GM21390 (cell line): ENCODE measurements at regions not wholly inside any gene's neighbourhood (a gene's known extent, or its start where the extent isn't known, plus 50 kb on each side); places are given as distances from the start of the nearest gene placed in this dataset.

Experiments
- ATAC-seq: cut with Tn5 transposase; IDR thresholded peaks from one replicate; pipeline ENCODE4 v1.9.1; 2021; ENCODE audit not compliant: unreplicated experiment

DNA sequence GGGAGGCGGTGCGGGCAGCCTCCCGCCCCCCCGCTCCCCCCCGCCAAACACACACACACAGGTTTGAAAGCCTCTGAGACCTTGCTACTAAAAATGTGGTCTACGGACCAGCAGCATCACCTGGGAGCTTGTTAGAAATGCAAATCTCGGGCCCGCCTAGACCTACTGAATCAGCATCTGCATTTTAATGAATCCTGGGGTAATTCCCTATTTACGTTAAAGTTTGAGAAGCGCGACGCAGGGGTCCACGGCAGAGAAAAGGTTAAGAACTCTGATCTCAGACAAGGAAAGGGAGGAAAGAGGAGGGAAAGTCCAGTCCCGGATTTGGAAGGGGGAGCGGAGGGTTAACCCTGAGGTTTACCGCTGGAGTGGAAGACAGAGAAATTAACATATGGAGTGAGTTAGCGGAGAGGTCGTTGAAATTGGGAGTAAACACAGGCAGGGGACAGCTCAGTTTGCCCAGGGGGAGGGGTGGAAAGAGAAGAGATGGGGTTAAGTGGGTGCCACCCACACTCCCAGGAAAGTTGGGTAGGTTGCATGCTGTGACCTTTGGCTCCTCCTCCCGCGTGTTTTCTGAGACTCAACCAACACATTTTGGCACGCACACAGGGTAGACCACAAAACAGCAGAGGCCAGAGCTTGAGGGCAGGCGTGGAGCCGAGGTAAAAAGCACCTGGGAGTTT is 483.6 kb downstream of the BCOR start:
- no peak for ATAC-seq

DNA sequence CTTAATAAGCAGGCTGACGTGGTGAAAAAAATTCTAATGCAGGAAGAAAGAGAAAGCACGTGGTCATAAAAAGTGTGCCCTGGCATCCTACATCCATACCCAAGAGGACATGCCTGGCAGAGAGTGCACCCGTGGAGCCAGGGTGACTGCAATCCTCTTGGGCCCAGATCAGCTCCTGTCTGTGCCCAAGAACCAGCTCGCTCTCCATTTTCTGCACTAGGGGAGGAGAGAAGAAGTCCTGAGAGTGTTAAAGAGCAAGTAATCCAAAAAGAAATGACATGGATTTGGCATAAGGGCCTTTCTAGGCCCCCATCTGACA is 483.1 kb downstream of the BCOR start:
- no peak for ATAC-seq

DNA sequence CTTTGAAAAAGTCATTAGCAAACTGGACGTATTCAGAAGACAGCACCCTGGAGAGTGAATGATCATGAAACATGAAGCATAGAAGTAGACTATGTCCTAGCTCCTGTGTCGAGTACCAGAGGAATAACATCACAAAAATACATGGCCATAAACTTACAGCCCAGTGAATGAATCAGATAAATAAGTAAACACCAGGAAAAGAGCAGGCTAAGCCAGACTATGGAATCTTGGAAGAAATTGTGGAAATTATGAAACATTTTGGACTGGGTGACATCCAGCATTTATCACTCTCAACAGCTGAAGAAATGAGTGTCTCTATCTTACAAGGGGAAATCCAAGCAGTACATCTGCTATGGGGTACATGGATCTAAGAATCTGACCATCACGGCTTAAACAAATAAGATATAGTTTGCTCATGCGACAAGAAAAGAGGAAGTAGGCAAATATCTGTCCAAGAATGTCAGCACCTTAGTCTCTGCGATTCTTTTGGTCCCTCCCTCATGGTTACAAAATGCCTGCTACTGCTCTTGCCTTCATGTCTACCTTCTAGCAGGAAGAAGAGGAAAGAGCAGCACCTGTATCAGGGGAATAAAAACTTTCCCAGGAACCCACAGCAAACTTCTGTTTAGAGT is 481.5 kb downstream of the BCOR start:
- peak; percentile 52 for ATAC-seq

DNA sequence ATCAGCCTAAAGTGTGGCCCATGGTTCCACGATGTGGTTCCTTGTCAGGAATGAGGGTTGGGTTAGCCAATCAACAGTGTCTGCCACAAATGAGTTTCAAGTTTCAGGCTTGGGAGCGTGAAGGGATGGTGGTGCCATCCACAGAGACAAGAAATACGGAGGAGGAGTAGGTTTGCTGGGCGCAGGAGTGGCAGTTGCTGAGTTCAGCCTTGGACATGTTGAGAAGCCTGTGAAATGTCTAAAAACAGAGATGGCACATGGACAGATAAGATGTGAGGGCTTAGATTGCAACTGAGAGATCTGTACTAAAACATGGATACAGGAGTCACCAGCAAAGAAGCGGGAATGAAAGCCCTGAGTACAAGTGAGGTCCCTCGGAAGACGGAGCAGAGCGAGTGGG is 481.0 kb downstream of the BCOR start:
- ATAC-seq: no peak

DNA sequence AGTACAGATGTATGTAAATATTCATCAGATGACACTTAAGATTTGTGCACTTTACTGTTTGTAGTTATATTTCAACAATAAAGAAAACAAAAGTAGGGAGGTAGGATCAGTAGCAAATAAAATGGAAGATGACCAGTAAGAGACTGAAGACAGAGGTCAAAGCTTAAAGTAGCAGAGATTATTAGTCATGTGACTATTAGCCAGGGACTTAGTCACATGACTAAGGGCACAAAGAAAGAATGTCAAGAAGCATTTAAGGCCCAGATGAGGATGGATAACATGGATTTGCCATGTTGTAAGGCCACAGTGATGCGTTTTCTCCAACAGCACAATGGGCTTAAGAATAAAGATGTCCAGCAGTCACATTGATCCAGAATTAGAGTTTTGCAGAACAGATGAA is 479.6 kb downstream of the BCOR start:
- no peak for ATAC-seq

DNA sequence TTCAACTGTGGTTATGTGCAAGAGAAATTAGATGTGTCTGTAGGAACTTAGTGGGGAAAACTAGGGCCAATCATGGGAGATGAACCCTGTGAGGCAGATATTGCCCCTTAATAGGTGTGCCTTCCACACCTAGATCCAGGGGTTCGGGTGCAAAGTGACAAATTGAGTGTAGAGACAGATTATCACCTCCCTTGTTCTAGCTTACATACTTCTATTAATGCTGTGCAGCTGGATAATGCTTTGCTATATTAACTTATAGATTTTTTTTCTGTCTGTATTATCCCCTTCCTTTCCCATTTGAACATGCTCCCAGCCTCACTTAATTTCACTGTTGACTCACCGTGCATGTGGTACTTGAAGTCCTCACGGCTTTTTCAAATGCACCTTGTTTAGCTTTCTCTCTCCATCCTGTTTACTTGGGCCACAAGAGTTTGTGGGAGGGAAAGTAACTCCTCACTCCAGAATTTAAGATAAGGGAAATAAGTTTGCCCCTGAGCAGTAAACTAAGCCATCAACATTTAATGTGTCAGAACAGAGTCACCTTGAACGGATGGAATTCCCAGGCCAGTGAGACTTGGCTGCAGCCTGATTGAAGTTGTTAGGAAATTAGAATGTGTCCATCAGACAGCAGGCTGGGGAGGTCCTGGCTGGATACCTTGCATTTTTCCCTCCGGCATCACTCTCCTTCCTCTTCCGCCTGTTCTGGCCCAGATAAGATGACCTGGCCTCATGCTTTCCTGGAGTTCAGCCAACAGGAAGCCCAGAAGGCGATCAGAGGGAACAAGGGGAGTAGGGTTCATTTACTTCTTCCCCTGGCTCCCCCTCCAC is 478.4 kb downstream of the BCOR start:
- no peak for ATAC-seq

DNA sequence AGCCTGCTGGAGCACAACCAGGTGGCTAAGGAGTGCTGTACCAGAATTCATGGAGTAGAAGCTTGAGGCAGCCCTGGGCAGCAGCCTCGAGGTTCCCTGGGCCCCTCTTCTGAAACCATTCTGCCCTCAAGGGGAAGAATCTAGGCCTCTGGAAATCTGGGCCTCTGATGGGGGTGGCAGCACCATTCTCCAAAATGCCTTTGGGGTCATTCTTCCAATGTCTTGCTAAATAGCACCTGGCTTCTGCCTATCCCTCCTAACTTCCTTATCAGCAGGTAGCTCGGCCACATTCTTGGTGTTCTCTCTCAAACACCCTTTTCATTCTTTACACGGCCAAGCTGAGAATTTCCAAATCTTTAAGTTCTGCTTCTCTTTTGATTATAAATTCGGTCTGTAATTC is 473.6 kb downstream of the BCOR start:
- no peak for ATAC-seq

DNA sequence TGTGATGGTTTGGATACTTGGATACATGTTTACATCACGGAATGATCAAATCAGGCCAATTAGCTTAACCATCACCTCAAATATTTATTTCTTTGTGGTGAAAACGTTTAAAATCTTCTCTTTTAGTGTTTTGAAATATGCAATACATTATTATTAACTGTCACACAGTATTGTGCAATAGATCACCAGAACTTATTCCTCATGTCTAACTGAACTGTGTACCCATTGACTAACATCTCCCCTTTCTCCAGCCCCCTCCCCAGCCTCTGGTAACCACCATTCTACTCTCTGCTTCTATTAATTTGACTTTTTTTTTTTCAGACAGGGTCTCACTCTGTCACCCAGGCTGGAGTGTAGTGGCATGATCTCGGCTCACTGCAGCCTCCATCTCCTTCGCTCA is 471.9 kb downstream of the BCOR start:
- ATAC-seq: no peak

DNA sequence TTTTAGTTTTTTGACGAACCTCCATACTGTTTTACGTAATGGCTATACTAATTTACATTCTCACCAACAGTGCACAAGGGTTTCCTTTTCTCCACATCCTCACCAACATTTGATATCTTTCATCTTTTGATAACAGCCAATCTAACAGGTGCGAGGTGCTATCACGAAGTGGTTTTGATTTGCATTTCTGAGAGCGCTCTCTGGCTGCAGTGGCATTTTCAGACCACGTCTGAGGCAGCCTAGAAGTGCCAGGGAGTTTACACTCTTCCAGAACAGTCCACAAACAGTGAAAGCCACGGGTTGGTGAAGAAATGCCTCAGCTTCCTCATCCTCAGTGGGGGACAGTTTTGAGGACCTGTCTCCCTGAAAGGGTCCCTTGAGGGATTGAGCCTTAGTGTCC is 471.0 kb downstream of the BCOR start:
- no peak for ATAC-seq

DNA sequence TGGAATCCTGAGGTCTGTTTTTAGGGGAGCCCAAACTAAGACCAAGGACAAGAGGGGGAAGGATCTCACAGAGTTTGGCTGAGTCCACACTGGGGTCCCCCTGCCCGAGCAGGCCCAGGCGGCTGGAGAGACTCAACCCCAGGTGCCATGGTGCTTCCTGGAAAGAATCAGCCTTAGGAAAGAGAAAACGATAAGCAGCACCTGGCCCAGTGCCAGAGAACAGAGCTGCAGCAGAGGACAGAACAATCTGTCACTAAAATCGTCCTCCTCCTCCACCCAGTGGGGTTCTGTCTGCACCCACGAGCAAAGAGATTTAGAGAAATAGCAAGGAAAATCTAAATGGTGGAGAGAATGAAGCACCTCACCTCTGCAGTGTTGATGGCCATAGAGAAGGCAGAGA is 470.5 kb downstream of the BCOR start:
- ATAC-seq: no peak

DNA sequence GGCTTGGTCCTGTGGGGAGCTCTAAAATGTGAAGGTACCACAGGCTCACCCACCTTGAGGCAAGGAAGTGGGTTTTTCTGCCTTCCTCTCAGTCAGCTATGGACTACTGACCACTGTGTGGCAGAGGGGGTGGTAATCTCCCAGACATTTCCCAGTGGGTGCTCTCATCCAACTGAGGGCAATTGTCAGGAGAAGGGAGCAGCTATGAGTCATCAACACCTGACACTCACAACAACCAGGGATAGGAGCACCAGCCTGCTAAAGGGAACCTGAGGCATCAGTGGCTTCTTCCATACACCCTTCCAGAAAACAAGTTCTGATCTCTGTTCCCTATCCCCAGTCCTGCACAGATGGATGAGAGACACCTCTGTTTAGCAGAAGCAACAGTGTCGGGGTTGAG is 468.8 kb downstream of the BCOR start:
- ATAC-seq: no peak

DNA sequence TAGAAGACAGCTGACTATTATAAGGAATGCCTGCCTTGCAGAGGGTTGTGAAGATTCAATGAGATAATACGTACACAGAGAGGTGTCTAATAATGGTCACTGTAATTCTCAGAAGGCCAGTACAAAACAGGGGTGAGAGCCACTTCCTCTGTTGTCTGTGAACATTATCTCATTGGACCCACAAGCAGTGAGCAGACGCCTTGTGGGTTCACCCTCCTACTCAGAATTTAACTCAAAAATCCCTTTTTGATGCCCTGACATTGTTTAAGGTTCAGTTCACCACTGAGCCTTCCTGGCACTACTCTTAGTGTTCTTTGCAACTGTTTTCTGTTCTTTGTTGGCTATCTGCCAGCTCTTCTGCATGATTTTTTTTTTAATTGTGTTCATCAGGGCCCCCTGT is 467.4 kb downstream of the BCOR start:
- no peak for ATAC-seq

DNA sequence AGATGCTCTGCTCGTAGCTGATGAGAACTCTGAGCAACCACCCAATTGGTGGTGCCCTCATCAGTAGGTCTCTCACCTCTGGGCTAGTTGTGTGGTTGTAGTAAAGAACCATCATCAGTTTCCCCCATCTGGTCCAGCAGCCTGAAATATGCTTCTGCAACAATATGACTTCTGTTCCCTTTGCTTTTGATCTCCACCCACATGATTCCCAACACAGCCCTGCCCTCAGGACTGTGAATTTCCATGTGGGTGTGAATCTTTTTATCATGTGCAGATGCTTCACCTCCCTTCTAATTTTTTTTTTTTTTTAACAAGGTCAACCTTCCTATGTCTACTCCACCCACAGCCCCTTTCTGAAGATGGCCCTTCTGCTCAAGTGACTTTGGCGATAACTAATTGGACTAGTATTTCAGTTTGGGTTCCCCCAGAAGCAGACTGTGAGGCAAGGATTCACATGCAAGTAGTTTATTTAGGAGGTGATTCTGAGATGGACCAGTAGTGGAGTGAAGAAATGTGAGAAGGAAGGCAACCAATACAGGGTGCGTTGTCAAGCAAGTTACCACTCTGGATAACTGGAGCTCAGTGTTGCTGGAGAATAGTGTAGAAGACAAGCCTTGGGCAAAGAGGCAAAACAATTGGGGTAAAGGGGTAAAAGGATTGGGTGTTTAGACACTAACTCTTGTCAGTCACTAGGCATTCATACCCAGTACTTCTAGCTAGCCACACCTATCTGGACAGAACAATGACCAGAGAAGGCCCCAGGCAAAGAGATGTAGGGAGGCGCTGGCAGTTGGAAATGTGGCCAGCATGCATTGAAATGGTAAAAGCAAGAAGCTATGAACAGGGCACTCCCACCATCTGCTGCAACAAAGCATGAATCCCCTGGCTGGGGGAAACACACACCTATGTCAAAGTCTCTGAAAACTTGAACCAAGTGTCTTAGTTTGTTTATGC is 466.2 kb downstream of the BCOR start:
- no peak for ATAC-seq

DNA sequence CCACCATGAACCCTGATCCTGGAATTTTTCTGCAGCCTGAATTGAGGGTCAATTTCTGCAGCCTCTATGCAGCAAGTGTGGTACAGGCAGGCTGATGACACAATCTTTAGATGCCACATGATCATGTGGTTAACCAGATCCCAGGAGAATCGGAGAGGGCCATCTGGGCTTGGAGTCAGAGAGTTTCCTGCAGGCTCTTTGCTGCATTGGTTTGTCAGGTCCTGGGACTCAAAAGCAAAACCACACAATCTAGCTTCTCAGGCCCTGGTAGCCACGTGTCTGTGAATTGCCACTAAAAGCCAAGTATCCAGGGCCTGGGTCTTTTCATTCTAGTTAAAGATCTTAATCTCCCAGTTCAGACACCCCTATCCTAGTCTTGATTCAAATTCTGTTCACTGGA is 464.5 kb downstream of the BCOR start:
- ATAC-seq: no peak

DNA sequence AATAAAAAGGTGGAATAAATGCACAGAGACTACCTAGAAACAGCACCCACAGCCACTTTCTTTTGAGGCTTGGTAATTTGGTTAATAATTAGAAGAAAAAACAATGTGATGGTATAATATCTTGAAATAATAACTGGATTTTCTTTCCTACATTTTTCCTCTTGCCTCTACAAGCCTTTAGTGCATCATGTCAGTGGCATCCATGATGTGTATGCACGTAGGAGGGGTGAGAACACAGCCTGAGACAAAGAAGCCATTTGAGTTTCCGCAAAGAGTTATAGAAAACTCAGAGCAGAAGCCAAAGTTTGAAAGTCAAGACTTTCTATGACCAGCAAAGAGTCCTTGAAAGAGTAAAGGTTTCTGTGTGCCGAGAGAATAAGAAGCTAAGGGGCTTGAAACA is 461.3 kb downstream of the BCOR start:
- ATAC-seq: no peak

DNA sequence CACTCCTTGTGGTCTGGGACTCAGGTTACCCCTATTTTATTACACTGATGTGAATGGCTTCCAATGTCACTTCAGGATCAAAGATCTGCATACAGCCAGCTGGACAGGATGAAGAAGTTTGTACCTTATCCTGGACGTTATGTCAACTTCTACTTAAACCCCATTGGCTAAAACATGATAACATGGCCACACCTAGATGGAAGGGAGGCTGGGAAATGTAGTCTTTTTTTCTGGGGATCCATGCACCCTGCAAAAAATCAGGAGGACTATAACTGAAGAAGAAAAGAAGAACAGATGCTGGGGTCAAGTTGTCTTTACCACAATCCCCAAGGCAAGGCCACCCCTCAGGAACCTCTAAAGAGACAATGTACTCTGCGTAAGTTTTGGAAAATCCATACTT is 459.2 kb downstream of the BCOR start:
- no peak for ATAC-seq

DNA sequence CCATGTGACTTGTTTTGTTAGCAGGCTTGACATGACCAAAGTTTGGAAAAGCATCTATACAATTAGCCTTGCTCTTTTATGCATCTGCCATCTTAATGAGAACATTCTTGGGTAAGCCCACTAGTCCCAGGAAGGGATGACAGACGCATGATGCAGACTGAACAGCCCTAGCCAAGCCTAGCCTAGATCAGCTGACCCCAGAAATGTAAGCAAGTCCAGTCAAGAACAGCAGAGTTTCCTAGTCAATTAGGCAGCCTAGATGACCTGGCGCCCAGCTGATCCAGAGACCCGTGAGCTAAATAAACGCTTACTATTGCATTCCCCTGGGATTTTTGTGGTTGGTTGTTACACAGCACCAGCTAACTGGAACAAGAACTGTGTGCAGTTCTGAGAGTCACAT is 457.9 kb downstream of the BCOR start:
- ATAC-seq: no peak

DNA sequence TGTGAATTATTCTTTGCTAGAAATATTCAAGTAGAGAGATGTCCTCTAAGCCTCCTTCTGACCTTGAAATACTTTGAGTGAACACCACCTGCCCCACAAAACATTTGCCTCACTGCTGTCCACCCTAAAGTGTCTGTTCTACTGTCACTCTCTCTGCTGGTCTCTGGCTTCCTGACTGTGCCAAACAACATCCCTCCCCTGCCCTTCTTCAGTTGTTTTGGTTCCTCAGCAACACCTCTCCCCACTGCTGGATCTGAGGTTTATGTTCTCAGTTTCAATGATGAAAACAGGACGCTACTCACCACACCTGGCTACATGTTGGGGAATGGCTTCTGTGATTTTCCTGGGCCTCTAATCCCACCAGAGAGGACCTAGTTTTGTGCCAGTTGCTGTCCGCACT is 456.9 kb downstream of the BCOR start:
- ATAC-seq: no peak

DNA sequence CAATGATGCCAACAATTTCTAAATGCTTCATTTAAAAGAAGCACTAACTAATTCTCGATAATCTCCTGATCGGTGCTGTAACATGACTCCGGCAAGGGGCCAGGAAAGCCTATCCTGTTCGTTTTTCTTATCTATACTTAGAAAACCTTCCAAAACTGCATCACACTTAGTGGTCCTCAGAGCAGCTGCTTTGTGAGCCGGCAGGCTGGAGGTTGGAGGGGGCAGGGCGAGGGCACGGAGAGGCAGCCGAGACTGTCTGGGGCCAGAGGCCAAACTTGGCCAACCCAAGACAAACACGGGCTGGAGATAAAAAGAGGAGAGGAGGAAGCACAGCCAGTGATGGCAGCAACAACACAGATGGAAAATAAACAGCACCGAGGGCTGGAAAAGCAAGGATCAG is 455.7 kb downstream of the BCOR start:
- no peak for ATAC-seq

DNA sequence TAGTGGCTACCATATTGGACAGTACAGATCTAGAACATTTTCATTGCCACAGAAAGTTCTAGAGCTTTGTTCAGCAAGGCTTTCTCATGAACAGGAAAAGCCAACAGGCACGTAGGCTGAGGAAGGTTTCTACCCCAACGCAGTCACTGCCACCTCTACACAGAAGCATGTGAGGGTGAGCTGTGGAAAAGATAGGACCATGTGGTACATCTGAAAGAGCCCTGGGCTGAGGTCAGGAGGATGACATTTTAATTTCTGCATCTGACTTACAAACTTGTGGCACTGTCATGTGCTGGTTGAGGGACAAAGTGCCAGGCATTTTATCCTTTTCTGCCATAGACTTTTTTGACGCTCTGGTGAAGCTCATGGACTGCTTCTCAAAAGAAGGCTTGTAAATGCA is 454.2 kb downstream of the BCOR start:
- no peak for ATAC-seq

DNA sequence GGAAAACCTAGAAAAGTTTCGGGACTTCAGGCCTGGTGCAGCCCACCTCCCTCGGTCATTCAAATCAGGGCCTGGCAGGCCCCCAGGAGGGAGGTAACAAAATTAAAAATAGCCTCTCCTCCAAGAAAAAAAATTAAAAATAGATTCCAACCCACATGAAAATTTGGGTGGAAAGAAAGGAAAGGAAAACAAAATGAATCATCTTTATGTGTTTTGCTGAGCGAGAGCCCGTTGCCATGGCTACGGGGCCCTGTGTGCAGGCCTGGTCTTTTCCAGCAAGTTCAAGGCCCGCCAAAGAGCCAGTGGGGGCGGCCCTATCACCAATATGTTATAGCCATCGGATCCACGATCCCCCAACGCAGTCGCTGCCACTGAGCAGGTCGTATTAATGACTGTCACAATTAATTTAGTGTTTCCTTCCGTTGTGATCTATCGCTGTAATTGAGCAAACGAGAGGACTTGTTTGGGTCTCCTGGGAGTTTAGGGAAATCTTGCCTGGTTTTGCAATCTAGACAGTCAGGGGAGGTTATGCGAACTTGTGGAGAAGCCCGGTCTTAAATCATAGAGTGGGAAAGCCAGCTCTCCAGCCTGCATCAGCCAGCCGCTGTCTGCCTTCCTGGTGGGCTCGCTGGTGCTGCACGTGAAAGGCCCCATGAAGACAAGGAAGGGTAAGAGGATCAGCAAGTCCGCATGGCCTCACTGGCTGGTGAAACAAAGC is 452.4 kb downstream of the BCOR start:
- ATAC-seq: no peak
